GM19324 (cell line): ENCODE measurements at regions not wholly inside any gene's neighbourhood (a gene's known extent, or its start where the extent isn't known, plus 50 kb on each side); places are given as distances from the start of the nearest gene placed in this dataset.
A peak's percentile ranks its signal among the peaks of the same experiment; 100 is the strongest.
"Not testable (repeated sequence)": the region's sequence is repeated elsewhere in the genome, so short reads cannot be mapped to it uniquely, and the experiment has no call there.

Experiments
- ATAC-seq: cut with Tn5 transposase; IDR thresholded peaks from one replicate; pipeline ENCODE4 v1.9.1; 2021; ENCODE audit warnings: mild to moderate bottlenecking, moderate library complexity; ENCODE audit not compliant: unreplicated experiment, low FRiP score

DNA sequence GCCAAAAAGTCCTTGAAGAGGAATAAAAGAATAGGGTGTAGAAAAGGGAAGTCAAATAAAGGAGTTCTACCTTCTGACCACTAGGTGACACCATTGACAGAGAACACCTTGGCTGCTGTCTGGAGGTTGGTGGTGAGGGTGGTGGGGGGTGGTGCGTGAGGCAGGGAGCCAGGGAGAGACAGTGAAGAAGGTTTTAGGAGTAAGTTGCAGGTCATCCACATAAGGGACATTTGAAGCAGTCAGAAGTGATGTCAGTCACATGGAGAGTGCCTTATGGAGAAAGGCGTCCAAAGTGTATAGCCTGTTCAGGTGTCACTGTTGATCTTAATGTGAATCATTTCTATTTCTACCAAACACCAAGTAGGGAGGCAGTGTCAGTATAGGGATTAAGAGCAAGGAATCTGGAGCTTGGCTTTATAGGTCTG, 279.3 kb upstream of the DDHD1 start:
- peak; percentile 48 for ATAC-seq

DNA sequence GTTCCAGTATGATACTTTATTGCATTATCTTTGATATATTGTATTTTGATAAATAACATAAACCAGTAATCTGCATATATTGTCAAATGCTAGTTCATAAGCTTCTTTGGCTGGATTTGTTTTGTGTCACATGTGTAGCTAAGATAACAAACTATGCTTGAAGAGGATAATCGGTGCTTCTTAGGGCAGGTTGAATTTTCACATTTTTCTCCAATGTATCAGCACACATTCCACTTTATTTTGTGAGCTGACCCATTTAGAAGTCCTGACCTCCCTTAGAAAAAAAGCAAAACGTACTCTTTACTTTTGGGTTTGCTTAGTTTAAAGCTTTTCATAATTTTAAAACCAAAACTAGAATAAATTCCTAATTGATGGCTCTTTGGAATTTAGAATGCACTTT, 277.7 kb upstream of the DDHD1 start:
- no peak for ATAC-seq

DNA sequence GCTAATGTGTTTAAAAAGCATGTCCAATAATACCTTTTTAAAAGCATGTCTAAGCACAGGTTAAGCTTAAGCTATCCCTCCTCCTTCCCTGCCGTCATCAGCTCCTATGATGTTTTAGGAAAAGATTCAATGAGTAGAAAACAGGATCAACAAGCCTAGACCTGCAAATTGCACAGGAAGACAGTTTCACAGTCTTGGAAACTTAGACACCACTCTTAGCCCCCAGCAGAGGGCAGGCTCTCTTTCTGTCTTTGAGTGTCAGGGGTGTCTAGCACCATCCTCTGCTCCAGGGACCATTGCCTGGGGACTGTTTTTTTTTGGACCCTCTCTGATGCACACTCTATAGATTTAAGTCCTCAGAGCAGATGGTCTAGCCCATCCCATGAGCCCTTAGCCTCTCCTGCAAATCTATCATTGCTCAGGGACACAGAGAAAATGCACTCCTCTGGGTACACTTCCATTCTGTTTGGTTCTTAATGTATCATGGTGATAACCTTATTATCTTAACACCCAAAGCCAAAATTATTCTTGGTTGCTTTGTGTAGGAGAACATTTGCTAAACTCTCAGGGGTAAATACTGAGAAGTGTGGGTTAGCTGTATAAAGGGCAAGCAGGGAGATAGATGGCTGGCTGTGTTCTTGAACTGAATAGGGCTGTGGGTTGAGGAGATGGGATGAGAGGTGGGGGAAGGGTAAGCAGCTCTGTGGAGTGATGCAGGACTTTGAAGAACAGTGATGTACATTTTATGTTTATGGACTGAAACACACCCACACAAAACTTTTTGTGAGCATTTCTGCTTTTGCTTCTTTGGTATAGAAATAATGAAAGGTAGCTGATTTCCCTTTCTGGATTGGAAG, 259.9 kb upstream of the DDHD1 start:
- no peak for ATAC-seq

DNA sequence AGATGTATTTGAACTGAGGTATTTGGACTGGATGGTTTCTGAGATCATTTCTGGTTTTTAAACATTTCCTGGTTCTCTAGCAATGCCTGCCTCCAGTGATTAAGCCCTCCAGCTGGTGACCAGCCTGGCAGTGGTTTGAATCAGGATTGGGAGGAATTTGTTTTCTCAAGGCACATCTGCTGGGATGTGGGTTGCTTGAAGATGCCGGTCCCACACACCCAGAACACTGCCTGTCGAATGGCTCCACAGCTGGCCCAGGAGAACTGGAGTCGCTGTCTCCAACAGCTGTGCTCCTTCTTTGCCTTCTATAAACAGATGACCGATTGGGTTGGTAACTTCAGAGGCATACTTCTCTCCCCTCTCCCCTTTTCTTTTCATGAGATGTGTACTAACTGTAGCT, 258.0 kb upstream of the DDHD1 start:
- ATAC-seq, result no peak

DNA sequence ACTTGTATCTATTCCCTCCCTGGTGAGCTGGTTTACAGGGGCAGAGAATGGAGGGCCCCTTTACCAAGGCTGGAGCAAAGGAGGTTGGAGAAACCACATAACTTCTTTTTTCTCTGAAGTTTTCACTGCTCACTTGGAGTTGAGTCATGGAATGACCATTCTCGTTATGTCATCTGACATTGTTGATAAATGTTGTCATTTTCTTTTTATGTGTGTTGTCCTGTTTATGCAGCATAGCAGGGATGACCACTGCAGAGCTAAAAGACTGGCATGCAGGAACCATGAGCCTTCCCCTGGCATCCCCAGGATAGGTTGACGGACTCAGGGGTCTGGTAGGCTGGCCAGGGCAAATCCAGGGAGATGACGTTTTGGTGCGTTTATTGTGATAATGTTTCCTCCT, 256.8 kb upstream of the DDHD1 start:
- ATAC-seq, result no peak

DNA sequence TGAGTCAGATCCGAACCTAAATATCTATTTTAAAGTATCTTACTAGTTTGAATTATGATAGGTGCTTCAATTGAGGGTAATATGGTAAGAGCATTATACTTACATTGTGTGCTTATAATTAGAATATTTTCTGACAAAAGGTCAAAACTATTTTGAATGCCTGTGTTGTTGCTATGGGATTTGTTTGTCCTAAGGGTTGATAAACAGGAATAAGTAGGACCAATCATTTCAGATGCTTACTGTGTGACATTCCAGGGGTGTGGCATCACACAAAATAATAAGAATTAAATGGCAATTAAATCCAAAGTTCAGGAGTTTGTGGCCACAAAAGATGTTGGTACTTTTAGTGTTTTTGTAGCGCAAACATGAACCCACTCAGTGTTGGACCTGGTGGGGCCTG, 256.2 kb upstream of the DDHD1 start:
- ATAC-seq, result no peak

DNA sequence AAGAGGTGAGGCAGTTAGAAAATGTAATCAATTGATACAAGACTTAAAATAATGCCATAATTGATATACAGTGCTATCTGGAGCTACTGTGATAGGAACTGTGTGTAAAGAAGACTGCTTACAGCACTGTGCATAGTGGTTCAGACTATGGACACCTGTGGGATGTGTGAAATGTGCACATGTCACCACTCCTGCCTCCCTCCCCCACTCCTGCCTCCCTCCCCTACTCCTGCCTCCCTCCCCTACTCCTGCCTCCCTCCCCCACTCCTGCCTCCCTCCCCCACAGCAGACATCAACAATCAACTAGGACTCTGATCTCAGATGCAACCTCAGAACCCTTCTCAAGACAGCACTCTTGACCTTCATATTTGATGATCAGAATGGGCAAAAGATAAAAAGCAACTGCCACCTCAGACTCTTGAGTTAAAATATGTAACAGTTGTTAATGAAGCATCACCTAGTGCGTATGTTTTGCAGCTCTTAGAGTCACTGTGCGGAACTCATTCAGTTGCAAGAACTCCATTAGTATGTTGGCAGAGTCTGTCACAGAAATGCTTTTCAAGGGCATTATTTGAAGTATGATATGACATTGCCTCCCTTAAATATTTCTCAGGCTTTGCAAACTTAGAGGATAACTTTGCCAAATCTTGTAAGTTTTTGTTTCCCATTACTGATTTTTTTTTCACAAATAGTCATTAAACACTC, 255.2 kb upstream of the DDHD1 start:
- ATAC-seq, result no peak

DNA sequence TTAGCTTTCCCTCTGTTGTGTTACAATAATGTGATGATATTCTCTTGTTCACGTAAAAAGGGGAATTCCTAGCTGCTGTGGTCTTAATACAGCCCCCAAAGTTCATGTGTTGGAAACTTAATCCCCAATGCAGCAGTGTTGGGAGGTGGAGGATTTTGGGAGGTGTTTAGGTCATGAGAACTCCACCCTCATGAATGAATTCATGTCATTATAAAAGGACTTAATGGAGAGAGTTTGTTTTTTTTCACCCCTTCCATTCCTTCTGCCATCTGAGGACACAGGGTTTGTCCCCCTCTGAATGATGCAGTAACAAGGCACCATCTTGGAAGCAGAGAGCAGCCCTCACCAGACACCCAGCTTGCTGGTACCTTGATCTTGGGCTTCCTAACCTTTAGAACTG, 253.4 kb upstream of the DDHD1 start:
- ATAC-seq, result no peak

DNA sequence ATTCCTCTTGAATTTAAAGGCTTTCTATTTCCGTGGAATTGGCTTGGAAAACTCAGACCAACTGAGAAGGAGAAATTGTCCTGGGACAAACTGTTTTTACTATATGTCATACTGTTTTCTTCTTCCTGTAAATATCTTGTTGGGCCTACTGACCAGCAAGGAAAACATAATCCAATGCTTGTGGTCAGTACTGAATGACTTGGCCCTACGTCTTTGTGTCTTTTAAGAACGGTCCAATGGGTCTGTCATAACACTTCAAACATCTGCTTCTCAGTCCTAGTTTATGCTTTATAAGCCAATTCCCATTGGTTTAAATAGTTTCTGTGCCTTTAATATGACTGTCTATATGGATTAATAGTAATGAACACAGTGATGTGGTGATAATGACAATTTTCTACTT, 248.5 kb upstream of the DDHD1 start:
- ATAC-seq, result no peak

DNA sequence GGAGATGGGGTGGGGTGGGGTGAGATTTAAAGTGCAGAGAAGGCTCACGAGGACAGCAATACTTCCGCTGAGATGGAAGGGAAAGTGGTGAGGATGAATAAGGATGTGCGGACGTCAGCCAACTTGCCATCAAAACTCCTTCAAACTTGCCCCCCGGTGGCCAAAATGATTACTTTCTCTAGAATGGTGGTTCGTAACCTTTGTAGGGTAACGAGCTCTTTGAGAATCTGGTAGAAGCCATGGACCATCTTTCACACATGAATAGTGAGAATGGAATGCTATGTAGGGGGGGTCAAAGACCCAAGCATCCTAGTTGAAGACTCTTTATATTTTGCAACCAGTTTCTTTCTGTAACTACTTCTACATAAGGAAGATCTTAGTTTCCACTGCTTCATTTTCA, 245.9 kb upstream of the DDHD1 start:
- ATAC-seq, result no peak

DNA sequence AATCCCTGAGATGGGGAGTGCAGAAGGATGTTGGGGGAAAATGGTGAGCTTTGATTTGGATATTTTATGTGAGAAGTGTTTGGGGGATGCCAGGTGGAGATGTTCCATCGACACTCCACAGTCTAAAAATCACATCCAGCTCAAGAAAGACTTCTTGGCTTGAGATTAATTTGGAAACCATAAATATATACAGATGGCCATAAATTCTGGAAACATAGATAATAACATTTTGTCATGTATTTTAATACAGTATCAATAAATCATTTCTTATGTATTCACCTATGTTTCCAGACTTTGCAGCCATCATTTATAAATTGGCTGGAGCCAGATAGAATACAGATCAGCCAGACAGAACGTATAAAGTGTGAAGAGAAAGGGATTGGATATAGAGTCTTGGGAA, 245.5 kb upstream of the DDHD1 start:
- no peak for ATAC-seq

DNA sequence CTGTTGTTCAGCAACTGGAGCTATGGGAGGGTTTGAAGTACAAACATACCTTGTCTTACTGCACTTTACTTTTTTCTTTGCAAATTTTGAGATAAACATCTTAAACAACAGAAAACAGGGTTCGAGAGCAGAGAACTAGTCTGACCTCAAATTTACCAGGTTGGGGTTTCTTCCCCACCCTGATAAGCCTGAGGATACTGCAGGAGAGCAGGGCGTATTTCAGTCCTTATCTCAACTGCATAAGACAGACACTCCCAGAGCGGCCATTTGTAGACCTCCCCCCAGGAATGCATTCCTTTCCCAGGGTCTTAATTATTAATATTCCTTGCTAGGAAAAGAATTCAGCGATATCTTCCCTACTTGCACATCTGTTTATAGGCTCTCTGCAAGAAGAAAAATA, 242.1 kb upstream of the DDHD1 start:
- ATAC-seq, result not testable (repeated sequence)

DNA sequence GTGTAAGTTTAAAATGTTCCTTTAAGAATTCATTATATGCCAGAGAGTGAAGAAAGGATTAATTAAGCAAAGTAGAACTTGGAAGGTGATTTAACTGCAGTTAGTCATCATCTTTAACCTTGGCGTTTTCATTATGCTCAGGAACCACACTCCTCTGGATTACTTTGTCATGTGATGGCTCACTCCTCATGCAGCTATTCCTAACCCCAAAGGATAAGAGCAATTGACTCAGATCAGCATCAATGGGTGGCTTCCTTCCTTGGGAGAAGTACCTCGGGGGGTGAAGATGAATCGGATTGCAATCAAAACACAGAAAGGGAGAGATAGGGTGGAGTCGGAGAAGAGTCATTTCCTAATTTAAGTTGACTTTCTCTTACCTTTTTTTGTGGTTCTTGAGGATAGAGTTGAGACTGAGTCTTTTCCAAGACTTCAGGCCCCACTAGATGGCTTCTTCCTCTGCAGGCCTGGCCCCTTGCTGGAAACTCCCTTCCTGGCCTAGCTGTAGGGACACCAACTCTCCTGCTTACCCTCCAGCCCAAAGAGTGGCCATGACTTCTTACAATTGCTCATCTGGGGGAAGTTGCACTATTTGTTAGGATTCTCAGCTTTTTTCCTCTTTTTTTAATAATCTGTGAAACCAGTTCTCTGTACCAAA, 238.6 kb upstream of the DDHD1 start:
- no peak for ATAC-seq

DNA sequence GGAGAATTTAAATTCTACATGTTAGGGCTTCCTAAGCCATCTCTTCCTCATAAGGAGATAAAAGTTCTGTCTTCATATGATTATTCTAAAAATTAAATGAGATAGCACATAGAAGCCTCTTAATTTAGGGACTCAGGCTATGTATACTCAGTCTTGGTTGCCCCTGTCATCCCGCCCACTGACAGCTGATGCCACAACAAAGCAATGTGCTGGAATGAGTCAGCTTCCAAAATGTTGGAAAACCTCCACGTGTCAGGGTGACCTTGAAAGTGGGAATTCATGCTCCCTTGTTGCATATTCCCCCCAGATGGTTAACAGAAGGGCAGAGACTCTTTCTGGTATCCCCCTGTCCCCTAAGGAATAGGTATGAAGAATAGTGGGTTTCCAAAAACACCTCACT, 238.0 kb upstream of the DDHD1 start:
- no peak for ATAC-seq

DNA sequence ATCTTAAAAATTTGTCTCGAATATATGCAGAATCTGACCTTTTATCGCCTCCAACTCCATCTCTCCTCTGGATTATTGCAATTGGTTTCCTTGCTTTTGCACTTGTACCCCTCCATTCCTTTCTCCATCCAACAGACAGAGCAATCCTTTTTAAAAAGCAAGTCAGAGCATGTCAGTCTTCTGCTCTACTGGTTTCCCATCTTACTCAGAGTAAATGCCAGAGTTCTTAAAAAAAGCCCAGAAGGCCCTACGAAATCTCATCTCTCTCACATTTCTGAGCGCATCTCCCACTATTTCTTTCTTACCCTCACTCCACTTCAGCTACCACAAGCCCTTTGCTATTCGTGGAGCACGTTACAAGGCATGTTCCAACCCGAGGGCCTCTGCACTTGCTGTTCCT, 236.9 kb upstream of the DDHD1 start:
- no peak for ATAC-seq

DNA sequence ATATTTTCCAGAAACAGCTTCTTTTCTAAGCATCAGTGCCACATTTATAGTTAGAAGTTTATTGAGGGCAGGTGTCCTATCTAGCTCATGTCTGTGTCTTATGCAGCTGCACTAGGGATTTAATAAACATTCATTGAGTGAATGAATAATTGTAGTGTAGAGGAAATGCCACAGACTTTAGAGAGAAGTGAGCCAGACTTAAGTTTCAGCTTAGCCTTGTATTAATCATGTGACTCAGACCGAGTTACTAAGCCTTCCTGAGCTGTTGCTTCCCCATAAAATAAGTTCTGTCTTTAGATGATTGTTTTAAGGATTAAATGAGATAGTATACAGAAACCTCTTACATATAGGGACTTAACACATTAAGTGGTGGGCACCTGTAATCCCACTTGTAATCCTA, 236.1 kb upstream of the DDHD1 start:
- ATAC-seq, result no peak

DNA sequence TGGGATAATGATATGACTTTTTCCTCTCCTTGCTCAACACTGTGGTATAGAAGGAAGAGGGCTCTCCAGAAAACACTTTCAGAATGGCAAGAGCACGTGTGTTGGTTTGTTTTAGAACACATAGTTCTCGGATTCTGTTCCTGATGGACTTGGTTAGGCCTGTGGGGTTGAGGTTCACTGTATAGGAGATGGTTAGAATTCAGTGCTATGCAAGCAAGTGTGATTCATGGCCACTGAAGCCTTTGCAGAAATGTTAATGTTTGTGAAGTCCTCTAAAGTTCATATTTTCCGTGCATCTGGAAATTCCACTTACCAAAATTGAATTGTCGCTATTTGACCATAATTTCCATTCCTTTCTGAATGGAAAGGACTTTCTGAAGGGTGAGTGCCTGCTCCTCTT, 233.2 kb upstream of the DDHD1 start:
- no peak for ATAC-seq

DNA sequence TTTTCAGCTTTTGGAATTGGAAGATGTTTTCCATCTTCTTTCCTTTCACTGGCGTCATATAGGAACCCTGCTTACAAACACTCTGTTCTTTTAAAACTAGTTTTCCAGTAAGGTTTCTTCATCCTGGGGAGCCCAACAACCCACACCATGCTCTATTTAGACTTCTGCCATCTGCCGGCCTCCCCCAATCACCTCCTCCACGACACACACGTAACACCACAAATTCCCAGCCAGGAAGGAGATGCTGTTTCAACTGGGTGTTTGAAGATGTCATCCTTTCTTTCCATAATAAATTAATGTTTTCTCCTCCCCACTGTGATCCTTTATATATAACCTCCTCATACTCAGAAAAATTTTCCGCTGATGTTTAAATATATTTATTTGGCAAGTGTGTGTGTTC, 231.4 kb upstream of the DDHD1 start:
- ATAC-seq, result no peak

DNA sequence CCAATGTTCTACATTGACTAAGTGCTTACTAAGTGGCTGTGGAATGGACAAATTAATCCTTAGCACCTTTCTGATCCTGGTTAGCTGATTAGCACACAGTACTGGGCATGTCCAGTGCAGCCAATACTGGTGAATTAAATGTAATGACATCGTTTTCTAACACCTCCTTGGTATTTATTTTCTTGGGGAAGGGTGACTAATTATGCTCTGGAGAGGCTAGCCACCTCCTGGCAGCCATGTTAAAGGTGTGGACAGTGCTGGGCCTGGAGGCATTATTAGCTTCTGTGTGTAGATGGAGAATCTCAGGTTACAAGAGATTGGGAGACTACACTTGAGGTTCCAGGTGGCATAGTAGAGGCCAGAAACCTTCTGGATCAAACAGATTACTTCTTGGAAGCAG, 230.9 kb upstream of the DDHD1 start:
- ATAC-seq, result no peak

DNA sequence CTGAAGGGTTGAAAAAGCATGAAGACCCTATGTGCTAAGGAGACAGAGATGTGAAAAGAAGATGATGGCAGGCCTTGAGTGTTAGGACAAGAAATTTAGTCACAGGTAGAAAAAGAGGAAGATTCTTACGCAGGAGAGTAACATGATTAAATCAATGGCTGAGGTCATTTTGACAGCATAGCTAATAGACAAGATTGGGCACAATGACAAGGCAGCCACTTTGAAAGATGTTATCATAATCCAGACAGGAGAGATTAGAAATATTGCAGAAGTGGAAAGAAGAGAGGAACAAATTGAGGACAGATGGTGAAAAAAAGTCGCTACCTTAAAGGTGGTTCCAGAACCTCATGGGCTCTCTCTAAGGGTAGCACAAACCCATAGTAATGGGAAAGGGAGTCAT, 228.8 kb upstream of the DDHD1 start:
- ATAC-seq, result no peak

DNA sequence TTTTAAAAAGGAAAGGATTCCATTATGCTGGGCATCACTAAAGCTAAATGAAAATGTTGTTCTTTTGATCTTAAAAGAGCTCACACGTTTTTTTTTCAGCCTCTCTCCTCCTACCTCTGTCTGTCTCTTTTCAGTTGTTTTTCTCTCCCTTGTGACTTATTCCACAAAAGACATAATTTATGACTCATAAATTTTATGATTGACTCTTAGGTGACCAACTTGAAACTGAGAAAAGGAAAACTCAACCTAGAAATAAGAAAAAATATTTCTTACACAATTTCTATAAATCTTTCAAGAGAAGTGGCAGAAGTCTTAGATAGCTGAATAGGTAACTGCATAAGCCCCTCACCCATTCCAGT, 227.7 kb upstream of the DDHD1 start:
- no peak for ATAC-seq
